NCI-H2171 (cell line): ENCODE measurements at regions not wholly inside any gene's neighbourhood (a gene's known extent, or its start where the extent isn't known, plus 50 kb on each side); places are given as distances from the start of the nearest gene placed in this dataset.

Source experiments
- DNase-seq: peaks from one replicate; lab custom pipeline; 2025; lab: John Stamatoyannopoulos, UW

DNA sequence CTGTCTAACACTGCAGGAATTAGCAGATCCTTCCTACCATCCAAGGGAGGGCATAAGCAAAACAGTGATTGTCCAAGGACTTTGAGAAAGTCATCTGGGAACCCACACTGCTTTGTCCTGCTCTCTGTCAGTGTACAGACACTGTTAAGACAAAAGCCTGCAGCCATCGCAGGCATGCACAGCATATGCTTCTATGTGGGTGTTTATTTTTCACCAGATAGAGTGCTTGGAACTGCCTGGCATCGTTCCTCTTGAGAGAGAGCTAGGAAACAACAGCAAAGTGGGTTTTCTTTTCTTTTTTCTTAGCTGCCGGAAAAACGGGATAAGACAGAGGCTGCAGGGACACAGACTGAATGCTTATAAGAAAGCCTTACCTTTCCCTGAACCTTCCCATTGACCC lies 212.3 kb downstream of the ICE1 start:
- no peak for DNase-seq

GRCh38 chr5:5633579-5633978 lies 211.1 kb downstream of the ICE1 start:
- DNase-seq = no peak

- no peak for DNase-seq
These were observed 210.2 kb downstream of the ICE1 start for GRCh38 chr5:5632678-5633077.

- no peak for DNase-seq
These were observed 207.1 kb downstream of the ICE1 start for GRCh38 chr5:5629607-5629978.

DNA sequence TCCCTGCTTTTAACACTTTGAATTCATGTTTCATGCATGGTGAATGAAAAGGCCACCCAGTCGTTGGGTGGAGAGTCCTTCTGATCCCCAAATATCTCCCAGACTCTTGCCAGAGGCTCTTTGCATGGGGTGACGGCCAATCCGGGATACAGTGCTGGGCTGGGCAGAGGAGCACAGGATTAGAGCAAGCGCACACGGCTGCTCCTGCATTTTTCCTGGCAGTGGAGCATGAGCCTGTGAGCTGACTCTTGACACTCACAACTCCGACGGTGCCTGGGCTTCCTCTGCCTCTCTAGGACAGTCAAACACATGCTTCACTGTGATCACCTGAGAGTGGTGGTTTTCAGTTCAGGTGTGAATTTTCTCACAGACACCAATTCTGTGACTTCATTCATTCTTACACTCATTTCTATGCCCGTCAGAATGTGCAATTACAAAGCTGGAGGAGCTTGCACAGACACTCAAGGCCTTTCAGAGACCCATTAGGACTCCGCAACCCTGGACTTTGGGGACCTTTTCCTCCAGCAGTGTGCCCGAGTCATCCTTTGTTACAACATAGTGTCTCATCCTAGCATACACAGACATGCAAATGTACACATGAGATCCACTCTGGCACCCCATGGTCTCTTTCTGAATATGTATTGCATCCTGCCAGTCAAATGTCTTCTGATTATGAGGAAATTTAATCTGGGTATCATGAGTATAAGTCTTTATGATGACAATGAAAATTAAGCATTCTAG lies 206.6 kb downstream of the ICE1 start:
- no peak for DNase-seq

DNA sequence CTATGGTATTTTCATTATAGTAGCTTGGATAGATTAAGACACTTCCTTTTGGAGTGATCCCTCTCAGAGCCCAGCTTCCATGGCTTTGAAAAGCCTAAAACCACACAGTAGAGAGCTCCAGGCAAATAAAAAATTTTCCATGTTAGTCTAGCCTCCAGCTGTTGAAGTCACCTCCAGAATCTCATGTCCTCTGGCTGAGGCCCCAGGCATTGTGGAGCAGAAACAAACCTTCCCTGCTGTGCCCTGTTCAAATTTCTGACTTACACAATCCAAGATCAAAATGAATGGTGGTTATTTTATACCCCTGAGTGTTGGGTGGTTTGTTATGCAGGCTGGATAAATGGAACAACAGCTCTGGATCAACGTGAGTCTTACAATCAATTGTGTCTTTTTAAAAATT lies 203.9 kb downstream of the ICE1 start:
- no peak for DNase-seq

GRCh38 chr5:5625491-5625890 lies 203.0 kb downstream of the ICE1 start:
- no peak for DNase-seq

DNA sequence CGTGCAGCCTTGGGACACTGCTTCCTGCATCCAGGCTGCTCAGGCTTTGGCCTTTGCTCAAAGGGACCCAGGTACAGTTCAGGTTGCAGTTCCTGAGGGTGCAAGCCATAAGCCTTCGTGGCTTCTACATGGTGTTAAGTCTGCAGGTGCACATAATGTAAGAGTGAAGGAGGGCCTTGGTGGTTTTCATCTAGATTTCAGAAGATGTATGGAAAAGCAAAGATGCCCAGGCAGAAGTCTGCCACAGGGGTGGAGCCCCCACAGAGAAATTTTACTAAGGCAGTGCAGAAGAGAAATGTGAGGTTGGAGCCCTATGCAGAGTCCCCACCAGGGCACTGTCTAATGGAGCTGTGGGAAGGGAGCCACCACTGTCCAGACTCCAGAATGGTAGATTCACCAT lies 200.9 kb downstream of the ICE1 start:
- no peak for DNase-seq

GRCh38 chr5:5622806-5623205 lies 200.3 kb downstream of the ICE1 start:
- DNase-seq = no peak

- DNase-seq = no peak
These were observed 197.1 kb downstream of the ICE1 start for GRCh38 chr5:5619546-5619945.

DNA sequence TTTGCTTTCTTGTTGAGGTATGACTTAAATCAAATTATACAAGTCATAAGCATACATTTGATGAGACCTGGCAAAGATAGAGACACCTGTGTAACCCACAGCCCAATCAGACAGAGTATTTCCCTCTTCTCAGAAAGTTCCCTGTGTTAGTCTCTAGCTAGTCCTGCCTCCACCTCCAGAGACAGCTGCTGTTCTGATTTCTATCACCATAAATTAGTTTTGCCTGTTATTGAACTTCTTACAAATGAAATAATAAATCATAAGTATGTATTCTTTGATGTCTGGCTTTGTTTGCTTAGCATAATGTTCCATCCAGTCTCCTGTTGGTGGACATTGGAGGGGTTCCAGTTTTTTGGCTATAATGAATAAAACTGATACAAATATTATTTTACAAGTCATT lies 194.5 kb downstream of the ICE1 start:
- no peak for DNase-seq

GRCh38 chr5:5616247-5616895 lies 193.9 kb downstream of the ICE1 start:
- DNase-seq = no peak

DNA sequence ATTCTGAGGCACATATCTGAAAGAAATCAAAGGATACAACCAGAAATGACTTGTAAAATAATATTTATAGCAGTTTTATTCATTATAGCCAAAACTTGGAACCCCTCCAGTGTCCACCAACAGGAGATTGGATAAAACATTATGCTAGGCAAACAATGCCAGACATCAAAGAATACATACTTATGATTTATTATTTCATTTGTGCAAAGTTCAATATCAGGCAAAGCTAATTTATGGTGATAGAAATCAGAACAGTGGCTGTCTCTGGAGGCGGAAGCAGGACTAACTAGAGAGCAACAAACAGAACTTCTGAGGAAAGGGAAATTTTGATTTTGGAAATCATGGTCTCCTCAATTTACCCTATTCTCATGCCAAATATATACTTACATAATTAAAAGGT lies 193.1 kb downstream of the ICE1 start:
- DNase-seq = no peak

DNA sequence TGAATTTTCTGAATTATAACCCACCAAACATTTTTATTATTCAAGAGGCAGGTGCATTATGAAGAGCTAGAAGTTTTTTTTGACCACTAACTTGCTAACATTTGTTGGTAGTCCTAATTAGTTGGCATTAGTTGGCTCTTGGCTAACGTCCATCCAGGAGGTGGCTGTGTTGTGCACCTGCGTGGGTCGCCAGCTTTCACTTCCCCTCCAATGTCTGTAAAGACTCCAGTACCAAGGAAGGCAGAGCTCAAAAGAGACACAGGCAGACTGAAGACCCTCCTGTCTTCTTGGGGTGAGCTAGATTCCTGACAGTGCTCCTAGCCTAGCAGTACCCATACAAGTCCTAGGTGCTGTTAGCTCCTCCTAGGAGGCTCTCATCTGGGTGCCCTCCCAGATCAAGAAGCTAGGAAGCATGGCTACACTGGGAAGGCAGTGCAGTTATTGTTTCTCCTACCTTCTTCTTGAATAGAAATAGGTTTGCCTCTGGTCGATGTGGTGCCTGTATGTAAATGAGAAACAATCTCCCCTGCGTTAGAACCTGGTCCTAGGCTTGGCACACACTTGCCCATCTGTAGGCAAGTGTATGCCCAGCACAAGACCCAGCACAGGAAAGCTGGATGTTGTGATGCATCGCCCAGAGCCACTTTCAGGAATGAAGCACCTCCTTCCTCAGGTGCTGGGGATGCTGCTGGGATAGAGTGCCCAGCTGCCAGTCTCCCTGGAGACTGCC lies 190.9 kb downstream of the ICE1 start:
- DNase-seq = no peak

DNA sequence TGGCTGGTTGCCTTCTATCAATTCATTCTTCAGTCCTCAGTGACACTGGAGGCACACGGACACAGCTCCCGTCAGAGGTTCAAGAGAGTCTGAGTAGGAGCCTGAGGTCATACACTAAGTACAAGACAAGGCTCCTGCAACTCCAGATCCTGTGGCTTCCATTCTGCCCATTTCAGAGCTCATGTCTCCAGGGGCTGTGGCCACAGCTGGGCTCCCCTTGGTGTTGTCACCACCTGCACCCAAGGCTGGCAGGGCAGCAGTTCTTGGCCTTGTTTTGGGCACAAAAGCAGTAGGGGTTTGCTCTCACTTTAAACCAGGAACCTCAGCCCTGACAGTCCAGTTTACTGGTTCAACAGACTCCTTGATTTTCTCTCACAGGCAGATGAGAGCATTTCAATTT lies 189.6 kb downstream of the ICE1 start:
- no peak for DNase-seq

DNA sequence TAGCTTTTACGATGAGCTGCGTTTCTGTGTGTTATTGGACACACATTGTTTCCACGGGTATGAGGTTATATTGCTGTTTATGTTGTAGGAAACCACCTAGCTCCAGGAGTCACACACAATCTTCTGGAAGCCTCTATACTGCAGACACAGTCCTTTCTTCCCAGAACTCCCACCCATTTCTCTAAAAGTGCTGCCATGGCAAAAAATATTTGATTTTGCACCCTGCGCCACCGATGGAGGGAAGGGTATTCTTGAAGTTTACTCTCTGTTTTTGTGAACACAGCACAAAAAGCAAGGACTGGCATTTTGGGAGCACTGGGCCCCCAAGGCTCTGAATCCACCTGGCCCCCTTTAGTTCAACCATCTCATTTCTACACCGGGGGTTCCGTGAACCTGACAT lies 187.5 kb downstream of the ICE1 start:
- no peak for DNase-seq

DNA sequence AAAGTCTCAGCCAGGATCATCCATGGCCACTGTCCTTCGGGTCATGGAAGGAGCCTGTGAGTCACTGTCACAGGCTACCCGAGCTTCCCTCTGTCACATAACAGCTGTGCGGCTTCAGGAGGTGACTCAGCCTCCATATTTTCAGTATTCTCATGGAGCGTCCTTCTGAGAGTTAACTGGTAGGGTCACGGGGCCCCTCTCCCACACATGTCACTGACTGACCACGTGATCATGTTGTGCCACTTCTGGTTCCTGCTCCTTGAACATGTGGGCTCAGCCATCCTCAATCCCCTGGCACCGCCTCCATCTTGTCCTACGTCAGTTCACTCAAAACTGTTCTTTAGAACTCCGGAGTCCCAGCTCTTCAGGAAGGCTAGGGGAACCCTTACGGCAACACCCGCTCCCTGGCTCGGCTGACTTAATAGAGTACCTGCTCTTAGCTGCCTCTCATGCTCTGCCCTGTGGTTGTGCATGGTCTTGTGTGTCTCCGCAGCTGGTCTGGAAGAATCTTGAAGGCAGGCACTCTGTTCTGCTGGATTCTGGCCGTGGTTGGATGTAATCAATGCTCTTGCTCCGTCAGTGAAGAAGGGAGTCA lies 182.8 kb downstream of the ICE1 start:
- no peak for DNase-seq

GRCh38 chr5:5602554-5602953 lies 180.1 kb downstream of the ICE1 start:
- no peak for DNase-seq

- no peak for DNase-seq
These were observed 176.2 kb downstream of the ICE1 start for GRCh38 chr5:5598547-5599113.

- no peak for DNase-seq
These were observed 170.9 kb downstream of the ICE1 start for GRCh38 chr5:5593391-5593790.

- no peak for DNase-seq
These were observed 170.1 kb downstream of the ICE1 start for GRCh38 chr5:5592541-5592940.

DNA sequence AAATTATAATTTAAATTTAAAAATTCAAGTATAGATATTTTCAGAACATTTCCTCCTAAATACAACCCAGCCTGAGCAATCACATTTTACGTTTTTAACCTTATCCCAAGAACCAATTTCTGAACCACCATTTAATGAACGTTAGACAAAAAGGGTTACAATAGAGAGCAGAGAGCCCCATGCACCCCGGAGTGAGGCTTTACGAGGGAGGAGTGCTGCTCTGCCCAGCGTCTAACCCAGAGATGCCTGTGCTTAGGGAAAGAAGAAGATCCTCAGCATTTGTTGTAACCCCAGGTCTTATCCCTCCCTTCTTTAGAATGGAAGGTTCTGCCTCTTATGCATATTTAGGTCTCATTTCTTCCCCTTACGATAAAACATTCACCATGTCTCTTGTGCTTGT lies 169.1 kb downstream of the ICE1 start:
- DNase-seq = no peak

GRCh38 chr5:5589857-5590256 lies 167.4 kb downstream of the ICE1 start:
- DNase-seq = no peak
